Uterus (tissue), 3 donors: ENCODE measurements at regions not wholly inside any gene's neighbourhood (a gene's known extent, or its start where the extent isn't known, plus 50 kb on each side); places are given as distances from the start of the nearest gene placed in this dataset.
A peak's percentile ranks its signal among the peaks of the same experiment; 100 is the strongest.

Source experiments
- DNase-seq, 2 donors: peaks; one replicate each; pipeline ENCODE4 v3.0.0-alpha.2; 2019 to 2020
- H3K27ac ChIP-seq, 2 donors: fragments of 200-600 bp; sonication (generic); 1 replicate in 1 of 2; 2 replicates in 1 of 2; pipeline ENCODE4 v1.5.1; 2016 to 2018
- H3K27me3 ChIP-seq, 2 donors: fragments of 200-600 bp; sonication (generic); one replicate each; pipeline ENCODE4 v1.5.1; 2018 to 2019; ENCODE audit warnings: control low read depth in 1 of 2
- H3K36me3 ChIP-seq, 2 donors: fragments of 200-600 bp; sonication (generic); one replicate each; pipeline ENCODE4 v1.5.1; 2019; ENCODE audit warnings: control low read depth in 1 of 2
- H3K4me1 ChIP-seq, 2 donors: fragments of 200-600 bp; sonication (generic); one replicate each; pipeline ENCODE4 v1.5.1; 2018 to 2019; ENCODE audit warnings: control low read depth in 1 of 2
- H3K4me3 ChIP-seq, 2 donors: fragments of 200-600 bp; sonication (generic); 1 replicate in 1 of 2; 2 replicates in 1 of 2; pipeline ENCODE4 v1.5.1; 2018 to 2019; ENCODE audit warnings: mild to moderate bottlenecking in 1 of 2
- H3K9me3 ChIP-seq, 2 donors: fragments of 200-600 bp; sonication (generic); one replicate each; pipeline ENCODE4 v1.5.1; 2019; ENCODE audit warnings: control low read depth in 1 of 2
- POLR2A ChIP-seq, 2 donors: fragments of 450-650 bp; IDR thresholded peaks; one replicate each; pipeline ENCODE4 v1.6.1; 2016; ENCODE audit warnings: antibody characterized with exemption in 2 of 2, mild to moderate bottlenecking in 1 of 2, moderate library complexity in 1 of 2
- intact Hi-C: fragments of 100-400 bp; cut with DNase I; formaldehyde crosslinking; loops from one replicate; pipeline ENCODE4 v1.15.1; 2023; ENCODE audit warnings: low total_unique reads
- TF ChIP-seq, protein P1 (sequence below), 4 experiments: fragments of 200-600 bp in 2 of 4; fragments of 450-650 bp in 2 of 4; sonication (generic) in 2 of 4; IDR thresholded peaks; one replicate each; pipeline ENCODE4 v1.5.1; 2016 to 2019; ENCODE audit warnings: antibody characterized with exemption in 4 of 4, mild to moderate bottlenecking in 2 of 4, moderate library complexity in 1 of 4
- donor health status: DM: yes; HTN: yes; CAD: no.

DNA sequence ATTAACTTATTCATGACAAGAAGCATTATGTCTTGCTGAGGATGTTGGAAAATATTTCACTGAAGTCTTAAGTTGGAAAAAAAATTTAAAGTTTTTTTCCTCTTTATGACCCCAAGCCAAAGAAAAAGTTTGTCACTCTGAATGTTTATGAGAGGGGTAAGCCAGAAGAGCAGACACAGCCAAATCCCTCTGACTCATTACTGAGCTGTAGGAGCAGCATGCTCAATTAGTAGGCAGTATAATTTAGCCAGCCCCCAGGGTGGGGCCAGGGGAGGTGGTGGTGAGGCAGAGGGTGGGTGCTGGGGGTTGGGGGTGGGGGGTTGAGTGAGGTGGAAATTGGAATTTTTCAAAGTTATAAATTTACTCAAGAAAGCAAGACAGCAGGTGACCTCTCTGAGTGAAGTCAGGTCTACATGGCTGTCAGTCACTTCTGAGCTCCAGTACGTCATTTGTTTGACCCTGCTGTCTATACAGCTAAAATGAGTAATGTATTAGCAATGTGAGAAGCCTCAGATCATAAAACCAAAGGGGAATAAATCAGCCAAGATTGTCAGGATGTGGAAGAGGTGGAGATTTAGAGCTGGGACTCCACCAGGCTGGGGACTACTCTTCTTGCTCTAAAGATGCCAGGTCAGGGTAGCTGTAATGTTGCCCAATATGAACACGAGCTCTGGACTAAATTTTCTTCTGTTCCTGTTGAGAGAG lies 98.8 kb upstream of the NDP start:
- no peak for DNase-seq
- Histone ChIP-seq H3K9me3 (no peaks in the 10 kb centered on the region), H3K27ac (no peak overlapping the region), H3K27me3 (no peaks in the 10 kb centered on the region), H3K36me3 (no peaks in the 10 kb centered on the region), H3K4me3 (no peak overlapping the region), H3K4me1 (no peaks in the 10 kb centered on the region)
- intact Hi-C loops: no loop called here
- no peak for TF ChIP-seq POLR2A (IDR thresholded peaks at IDR 0.05)
- TF ChIP-seq, protein P1, sequence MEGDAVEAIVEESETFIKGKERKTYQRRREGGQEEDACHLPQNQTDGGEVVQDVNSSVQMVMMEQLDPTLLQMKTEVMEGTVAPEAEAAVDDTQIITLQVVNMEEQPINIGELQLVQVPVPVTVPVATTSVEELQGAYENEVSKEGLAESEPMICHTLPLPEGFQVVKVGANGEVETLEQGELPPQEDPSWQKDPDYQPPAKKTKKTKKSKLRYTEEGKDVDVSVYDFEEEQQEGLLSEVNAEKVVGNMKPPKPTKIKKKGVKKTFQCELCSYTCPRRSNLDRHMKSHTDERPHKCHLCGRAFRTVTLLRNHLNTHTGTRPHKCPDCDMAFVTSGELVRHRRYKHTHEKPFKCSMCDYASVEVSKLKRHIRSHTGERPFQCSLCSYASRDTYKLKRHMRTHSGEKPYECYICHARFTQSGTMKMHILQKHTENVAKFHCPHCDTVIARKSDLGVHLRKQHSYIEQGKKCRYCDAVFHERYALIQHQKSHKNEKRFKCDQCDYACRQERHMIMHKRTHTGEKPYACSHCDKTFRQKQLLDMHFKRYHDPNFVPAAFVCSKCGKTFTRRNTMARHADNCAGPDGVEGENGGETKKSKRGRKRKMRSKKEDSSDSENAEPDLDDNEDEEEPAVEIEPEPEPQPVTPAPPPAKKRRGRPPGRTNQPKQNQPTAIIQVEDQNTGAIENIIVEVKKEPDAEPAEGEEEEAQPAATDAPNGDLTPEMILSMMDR (IDR thresholded peaks at IDR 0.05): no peak

DNA sequence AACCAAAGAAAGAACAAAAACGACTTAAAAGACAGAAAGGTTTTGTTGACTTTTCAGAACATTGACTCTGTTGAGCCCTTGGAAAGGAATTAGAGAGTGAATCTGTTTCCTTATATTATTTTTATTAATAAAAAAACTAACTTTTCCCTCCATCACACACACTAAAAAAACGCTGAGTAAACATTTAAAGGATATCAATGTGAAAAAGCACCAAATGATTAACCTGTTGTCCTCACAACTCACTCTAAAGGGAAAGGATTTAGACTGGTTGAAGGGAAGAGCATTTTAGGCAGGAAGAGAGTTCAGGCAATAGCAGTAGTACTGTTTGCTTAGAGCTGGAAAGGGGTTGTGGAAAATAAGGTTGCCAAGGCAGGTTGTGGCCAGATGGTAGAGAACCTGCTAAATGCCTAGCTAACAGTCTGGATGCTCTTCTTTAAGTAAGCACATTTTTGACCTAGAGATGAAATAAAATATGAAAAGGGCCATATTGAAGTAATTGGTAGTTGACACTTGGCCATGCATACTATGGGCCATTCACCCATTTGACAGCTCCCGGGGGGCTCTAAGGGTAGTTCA lies 98.0 kb upstream of the NDP start:
- TF ChIP-seq POLR2A (IDR thresholded peaks at IDR 0.05): no peak
- TF ChIP-seq, protein P1 (IDR thresholded peaks at IDR 0.05): no peak
- DNase-seq: no peak
- H3K27me3 ChIP-seq: no peaks in the 10 kb centered on the region
- no peaks in the 10 kb centered on the region for H3K4me1 ChIP-seq
- H3K9me3 ChIP-seq: no peaks in the 10 kb centered on the region
- H3K27ac ChIP-seq: no peak overlapping the region
- intact Hi-C loops: no loop called here
- no peak overlapping the region for H3K4me3 ChIP-seq
- H3K36me3 ChIP-seq: no peaks in the 10 kb centered on the region

DNA sequence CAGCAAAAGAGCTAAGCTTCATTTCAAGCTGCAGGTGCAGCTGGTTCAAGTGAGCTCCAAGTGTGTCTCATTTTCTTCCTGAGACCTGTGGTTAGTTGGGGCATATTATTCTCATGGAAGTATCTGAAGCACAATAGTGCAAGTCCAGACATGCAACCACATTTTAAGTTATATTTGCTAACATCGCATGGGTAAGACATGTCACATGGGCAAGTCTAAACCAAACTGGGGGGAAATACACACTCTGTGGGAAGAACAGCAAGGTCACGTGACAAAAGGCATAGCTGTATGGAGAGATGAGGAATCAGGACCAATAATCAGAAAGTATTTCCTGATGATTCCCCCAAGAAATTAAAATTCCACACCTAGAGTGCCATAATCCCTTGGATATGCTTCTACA lies 94.9 kb upstream of the NDP start:
- Histone ChIP-seq H3K27ac (no peak overlapping the region), H3K4me1 (peaks cover 0 to 3% of the 10 kb centered on the region in 2 donors), H3K9me3 (no peaks in the 10 kb centered on the region), H3K36me3 (no peaks in the 10 kb centered on the region), H3K27me3 (no peaks in the 10 kb centered on the region), H3K4me3 (no peak overlapping the region)
- TF ChIP-seq, protein P1 (IDR thresholded peaks at IDR 0.05): no peak
- no peak for TF ChIP-seq POLR2A (IDR thresholded peaks at IDR 0.05)
- no peak for DNase-seq
- intact Hi-C loops: no loop called here

DNA sequence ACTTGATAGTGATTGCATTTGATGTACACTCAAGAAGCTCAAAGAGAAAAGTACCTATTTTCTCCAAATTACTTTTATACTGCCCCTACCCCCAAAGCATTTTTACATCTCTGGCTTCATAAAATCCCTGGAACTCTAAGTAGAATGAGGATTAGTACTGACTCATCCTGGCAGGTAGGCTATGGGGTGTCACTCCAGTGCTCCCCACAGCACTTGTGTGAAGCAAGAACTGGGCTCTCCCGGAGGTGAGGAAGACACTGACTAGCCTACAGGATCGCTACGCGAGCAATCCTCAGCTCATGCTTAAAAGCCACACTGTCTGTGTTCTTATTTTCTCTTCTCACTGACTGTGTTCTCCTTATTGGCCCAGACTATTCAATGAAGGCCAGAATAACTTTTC lies 90.4 kb upstream of the NDP start:
- H3K4me1 ChIP-seq: peaks cover 0 to 3% of the 10 kb centered on the region in 2 donors
- TF ChIP-seq, protein P1 (IDR thresholded peaks at IDR 0.05): no peak
- no peak for TF ChIP-seq POLR2A (IDR thresholded peaks at IDR 0.05)
- no peaks in the 10 kb centered on the region for H3K27me3 ChIP-seq
- H3K9me3 ChIP-seq: no peaks in the 10 kb centered on the region
- H3K4me3 ChIP-seq: no peak overlapping the region
- peak overlapping the region; percentile 40 to 61 for H3K27ac ChIP-seq
- DNase-seq: no peak
- no peaks in the 10 kb centered on the region for H3K36me3 ChIP-seq
- intact Hi-C loops: no loop called here

DNA sequence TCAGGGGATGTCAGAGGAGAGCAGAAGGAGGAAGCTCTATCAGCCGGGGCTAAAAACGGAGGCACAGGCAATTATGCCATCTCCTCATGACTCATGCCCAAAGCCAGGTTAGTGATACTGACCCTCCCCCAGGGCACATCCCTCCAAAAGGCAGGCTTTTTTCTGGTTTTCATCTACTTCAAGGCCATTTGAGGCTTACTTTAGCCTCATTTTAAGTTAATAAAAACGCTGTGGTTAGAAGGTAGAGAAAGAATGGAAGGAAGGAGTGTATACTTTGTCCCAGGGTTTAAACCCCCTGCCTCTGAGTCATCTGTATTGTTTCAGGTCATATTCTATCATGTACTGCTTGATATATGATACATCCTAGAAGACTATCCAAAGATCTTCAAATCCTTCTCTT lies 89.7 kb upstream of the NDP start:
- peak in 1 of 2 donors; percentile 29 for DNase-seq
- TF ChIP-seq, protein P1 (IDR thresholded peaks at IDR 0.05): no peak
- no peak for TF ChIP-seq POLR2A (IDR thresholded peaks at IDR 0.05)
- H3K36me3 ChIP-seq: no peaks in the 10 kb centered on the region
- no peaks in the 10 kb centered on the region for H3K27me3 ChIP-seq
- peak overlapping the region; percentile 40 to 61 for H3K27ac ChIP-seq
- H3K9me3 ChIP-seq: no peaks in the 10 kb centered on the region
- no peak overlapping the region for H3K4me3 ChIP-seq
- intact Hi-C loops: no loop called here
- peaks cover 0 to 3% of the 10 kb centered on the region in 2 donors for H3K4me1 ChIP-seq
